A673 (cell line): ENCODE measurements at regions not wholly inside any gene's neighbourhood (a gene's known extent, or its start where the extent isn't known, plus 50 kb on each side); places are given as distances from the start of the nearest gene placed in this dataset.

ENCODE experiments used
- BruUV-seq: library from RNA; stranded (reverse); fragments of 400-500 nt; replicated peaks from 2 replicates; lab custom pipeline; 2021; lab: Mats Ljungman, UMichigan
- CTCF ChIA-PET: fragments of 300-600 bp; sonication (Branson Sonifier 250); formaldehyde crosslinking; loops from one replicate; lab custom pipeline; 2022; ENCODE audit warnings: antibody characterized with exemption; lab: Charles Lee
- POLR2A ChIA-PET: fragments of 300-600 bp; sonication (Branson Sonifier 250); formaldehyde crosslinking; loops from one replicate; lab custom pipeline; 2022; ENCODE audit warnings: antibody characterized with exemption; ENCODE audit not compliant: low non-redundant PET; lab: Charles Lee
- DNase-seq: peaks from one replicate; pipeline ENCODE4 v3.0.0-alpha.2; 2015; ENCODE audit warnings: low spot score
- H3K27ac ChIP-seq: fragments of 200-600 bp; sonication (generic); 2 replicates; pipeline ENCODE4 v1.5.1; 2016; ENCODE audit warnings: mixed run types, low read depth, mild to moderate bottlenecking, mixed read lengths, antibody characterized with exemption, low read length; ENCODE audit not compliant: poor library complexity, severe bottlenecking
- H3K27me3 ChIP-seq: fragments of 200-600 bp; sonication (generic); replicated peaks from 2 replicates; pipeline ENCODE4 v1.6.1; 2017; ENCODE audit warnings: mixed run types, low read depth, mild to moderate bottlenecking, mixed read lengths, antibody characterized with exemption, low read length; ENCODE audit not compliant: insufficient read depth, poor library complexity
- H3K36me3 ChIP-seq: fragments of 200-600 bp; sonication (generic); 2 replicates; pipeline ENCODE4 v1.6.1; 2016; ENCODE audit warnings: mixed run types, mild to moderate bottlenecking, mixed read lengths, antibody characterized with exemption, low read length; ENCODE audit not compliant: insufficient read depth, poor library complexity, severe bottlenecking
- H3K4me1 ChIP-seq: fragments of 200-600 bp; sonication (generic); 2 replicates; pipeline ENCODE4 v1.6.1; 2017; ENCODE audit warnings: mixed run types, mild to moderate bottlenecking, mixed read lengths, antibody characterized with exemption, low read length; ENCODE audit not compliant: insufficient read depth, poor library complexity, severe bottlenecking
- H3K4me3 ChIP-seq: fragments of 200-600 bp; sonication (generic); 2 replicates; pipeline ENCODE4 v1.5.1; 2016; ENCODE audit warnings: low read depth, mixed run types, mild to moderate bottlenecking, mixed read lengths, low read length; ENCODE audit not compliant: poor library complexity, severe bottlenecking
- H3K9me3 ChIP-seq: fragments of 200-600 bp; sonication (generic); 2 replicates; pipeline ENCODE4 v1.6.1; 2016; ENCODE audit warnings: mixed run types, low read depth, mild to moderate bottlenecking, mixed read lengths, antibody characterized with exemption, low read length; ENCODE audit not compliant: poor library complexity, severe bottlenecking
- EZH2 ChIP-seq: fragments of 200-600 bp; sonication (generic); IDR thresholded peaks from 2 replicates; pipeline ENCODE4 v1.6.1; 2017; ENCODE audit warnings: borderline replicate concordance, low read depth, mild to moderate bottlenecking, mixed read lengths, antibody characterized with exemption, low read length; ENCODE audit not compliant: poor library complexity, severe bottlenecking
- intact Hi-C: fragments of 100-400 bp; cut with micrococcal nuclease; formaldehyde crosslinking; loops from one replicate; pipeline ENCODE4 v1.10.0; 2022; ENCODE audit not compliant: unreplicated experiment
- TF ChIP-seq, protein P1 (sequence below): fragments of 300-800, 200-600 bp; sonication (generic); conservative IDR thresholded peaks from 2 replicates; pipeline ENCODE4 v1.5.1; 2017; ENCODE audit warnings: low read depth, mild to moderate bottlenecking, antibody characterized with exemption, low read length, moderate library complexity, mixed read lengths

DNA sequence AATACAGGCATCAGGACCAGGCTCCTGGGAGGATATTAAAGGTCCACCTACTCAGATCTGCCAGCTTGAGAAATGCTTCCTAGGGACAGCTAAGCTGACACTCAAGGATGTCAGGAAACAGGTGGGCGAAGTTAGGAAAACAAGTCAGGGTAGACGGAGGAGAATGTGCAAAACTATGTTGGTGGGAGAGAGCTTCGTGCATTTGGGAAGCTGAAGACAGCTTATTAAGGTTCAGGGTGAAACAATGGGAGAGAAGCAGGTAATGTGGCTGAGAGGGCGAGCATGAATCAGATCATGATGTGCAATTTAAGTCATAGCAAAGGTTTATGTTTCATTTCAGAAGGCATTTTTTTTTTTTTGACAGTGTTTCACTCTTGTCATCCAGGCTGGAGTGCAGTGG, 297.2 kb upstream of the ATP10A start:
- H3K4me1 ChIP-seq, result no peaks in the 10 kb centered on the region
- ChIA-PET CTCF (no interaction called here), POLR2A (no interaction called here)
- H3K9me3 ChIP-seq, result peaks cover 39% of the 10 kb centered on the region
- no TSS peak for BruUV-seq
- no peaks in the 10 kb centered on the region for H3K27me3 ChIP-seq
- no peak overlapping the region for H3K4me3 ChIP-seq
- no peak for TF ChIP-seq EZH2
- TF ChIP-seq, protein P1, sequence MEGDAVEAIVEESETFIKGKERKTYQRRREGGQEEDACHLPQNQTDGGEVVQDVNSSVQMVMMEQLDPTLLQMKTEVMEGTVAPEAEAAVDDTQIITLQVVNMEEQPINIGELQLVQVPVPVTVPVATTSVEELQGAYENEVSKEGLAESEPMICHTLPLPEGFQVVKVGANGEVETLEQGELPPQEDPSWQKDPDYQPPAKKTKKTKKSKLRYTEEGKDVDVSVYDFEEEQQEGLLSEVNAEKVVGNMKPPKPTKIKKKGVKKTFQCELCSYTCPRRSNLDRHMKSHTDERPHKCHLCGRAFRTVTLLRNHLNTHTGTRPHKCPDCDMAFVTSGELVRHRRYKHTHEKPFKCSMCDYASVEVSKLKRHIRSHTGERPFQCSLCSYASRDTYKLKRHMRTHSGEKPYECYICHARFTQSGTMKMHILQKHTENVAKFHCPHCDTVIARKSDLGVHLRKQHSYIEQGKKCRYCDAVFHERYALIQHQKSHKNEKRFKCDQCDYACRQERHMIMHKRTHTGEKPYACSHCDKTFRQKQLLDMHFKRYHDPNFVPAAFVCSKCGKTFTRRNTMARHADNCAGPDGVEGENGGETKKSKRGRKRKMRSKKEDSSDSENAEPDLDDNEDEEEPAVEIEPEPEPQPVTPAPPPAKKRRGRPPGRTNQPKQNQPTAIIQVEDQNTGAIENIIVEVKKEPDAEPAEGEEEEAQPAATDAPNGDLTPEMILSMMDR, result no peak
- H3K27ac ChIP-seq, result no peak overlapping the region
- intact Hi-C loops, result no loop called here
- no peak for DNase-seq
- no peaks in the 10 kb centered on the region for H3K36me3 ChIP-seq

DNA sequence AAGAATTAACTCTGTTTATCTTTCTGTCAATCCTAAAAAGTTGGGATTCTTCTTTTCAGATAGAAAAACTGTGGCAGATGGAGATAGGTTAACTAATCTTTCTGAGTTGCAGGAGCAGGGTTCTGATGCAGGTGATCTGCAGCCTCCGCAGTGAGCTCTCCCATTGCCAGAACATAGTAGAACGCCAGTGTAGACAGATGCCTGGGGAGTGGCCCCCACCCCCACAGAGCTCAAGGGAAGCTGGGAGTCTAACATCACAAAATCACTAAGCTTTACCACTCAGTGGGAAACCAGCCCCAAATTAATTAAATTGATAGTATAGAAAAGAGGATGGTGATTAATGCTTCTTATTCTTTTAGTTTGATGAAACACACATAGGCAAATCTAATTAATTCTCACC, 295.0 kb upstream of the ATP10A start:
- BruUV-seq, result no TSS peak
- TF ChIP-seq, protein P1, result no peak
- TF ChIP-seq EZH2, result no peak
- Histone ChIP-seq H3K36me3 (no peaks in the 10 kb centered on the region), H3K4me3 (no peak overlapping the region), H3K27me3 (no peaks in the 10 kb centered on the region), H3K4me1 (no peaks in the 10 kb centered on the region), H3K27ac (no peak overlapping the region), H3K9me3 (peaks cover 43% of the 10 kb centered on the region)
- DNase-seq, result no peak
- intact Hi-C loops, result no loop called here
- POLR2A ChIA-PET, result no interaction called here
- CTCF ChIA-PET, result no interaction called here

DNA sequence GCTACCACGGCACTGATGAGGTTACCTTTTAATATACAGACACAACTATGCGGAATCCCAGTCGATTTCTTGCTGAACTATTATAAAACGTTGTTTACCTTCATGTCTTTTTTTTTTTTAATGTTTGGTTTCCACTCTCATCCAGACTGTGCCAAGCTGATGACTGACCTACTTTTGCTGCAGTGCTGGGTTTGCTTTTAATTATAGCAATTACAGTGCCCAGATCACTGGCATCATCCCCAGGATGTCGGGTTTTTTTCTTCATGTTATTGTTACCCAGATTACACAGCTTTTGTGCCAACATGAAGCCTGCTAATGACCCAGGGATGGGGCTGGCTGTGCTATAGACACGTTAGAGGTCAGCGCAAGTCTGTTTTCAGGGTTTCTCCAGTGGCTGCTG, 294.0 kb upstream of the ATP10A start:
- Histone ChIP-seq H3K27me3 (no peaks in the 10 kb centered on the region), H3K9me3 (peaks cover 42% of the 10 kb centered on the region), H3K4me1 (no peaks in the 10 kb centered on the region), H3K27ac (no peak overlapping the region), H3K4me3 (no peak overlapping the region), H3K36me3 (no peaks in the 10 kb centered on the region)
- DNase-seq, result no peak
- no TSS peak for BruUV-seq
- CTCF ChIA-PET, result no interaction called here
- TF ChIP-seq, protein P1, result no peak
- no peak for TF ChIP-seq EZH2
- POLR2A ChIA-PET, result no interaction called here
- intact Hi-C loops, result no loop called here
